IPS DF 4.7 (cell line): ENCODE measurements at regions not wholly inside any gene's neighbourhood (a gene's known extent, or its start where the extent isn't known, plus 50 kb on each side); places are given as distances from the start of the nearest gene placed in this dataset.

Experiments used
- DNase-seq: peaks from one replicate; pipeline ENCODE4 v3.0.0-alpha.2; 2013; ENCODE audit warnings: low spot score; ENCODE audit errors: extremely low read depth

GRCh38 chr16:54521327-54521726, 234.7 kb upstream of the IRX3 start:
- no peak for DNase-seq

DNA sequence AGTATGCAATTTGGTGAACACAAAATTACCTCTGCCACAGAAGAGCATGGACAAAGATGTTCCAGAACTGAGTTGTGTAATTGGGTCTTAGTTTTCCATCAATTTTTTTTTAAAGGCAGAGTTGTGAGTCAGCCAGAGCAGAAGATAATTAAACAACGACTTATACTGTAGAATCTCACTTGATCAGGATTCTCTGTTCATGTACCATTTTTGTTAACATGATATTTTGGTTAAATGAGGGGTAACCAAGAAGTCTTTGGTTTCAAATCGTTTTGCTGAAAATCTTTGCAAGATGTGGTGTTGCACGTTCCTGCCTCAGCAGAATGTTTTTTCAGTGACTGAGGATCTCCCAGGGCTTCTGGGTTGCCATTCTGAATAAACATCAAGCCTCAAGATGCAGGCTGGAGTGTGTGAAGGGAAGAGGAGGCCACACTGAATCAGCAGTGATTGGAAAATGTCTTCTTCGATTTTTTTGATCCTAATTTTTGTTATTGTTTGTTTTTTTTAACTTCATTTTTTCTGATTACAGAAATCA, 232.6 kb upstream of the IRX3 start:
- DNase-seq: no peak

GRCh38 chr16:54517181-54517580, 230.6 kb upstream of the IRX3 start:
- no peak for DNase-seq

- no peak for DNase-seq
These were observed 225.9 kb upstream of the IRX3 start for GRCh38 chr16:54512467-54512995.

- no peak for DNase-seq
These were observed 224.7 kb upstream of the IRX3 start for GRCh38 chr16:54511222-54511731.

DNA sequence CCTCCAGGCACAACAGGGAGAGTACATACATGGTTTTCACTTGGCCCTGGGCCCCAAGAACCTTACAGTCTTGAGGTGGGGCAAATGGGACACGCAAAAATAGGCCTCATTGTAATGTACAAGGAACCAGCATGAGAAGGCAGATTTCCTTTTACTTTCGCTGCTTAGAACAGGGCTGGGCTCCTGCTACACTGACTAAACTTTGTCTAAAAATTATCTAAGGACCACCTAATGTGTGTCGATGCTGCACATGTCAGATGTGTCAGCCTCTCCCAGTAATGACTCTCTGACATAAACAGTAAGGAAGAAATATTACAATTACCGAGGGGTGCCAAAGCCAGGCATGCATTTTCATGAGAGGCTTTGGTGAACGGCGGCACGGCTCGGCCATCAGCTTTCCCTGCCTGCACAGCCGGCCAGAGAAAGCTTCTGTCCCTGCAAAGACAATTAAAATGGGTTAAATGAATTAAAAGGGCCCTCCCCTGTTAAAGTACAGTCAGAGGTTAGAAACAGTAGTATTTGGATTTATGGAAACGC, 224.2 kb upstream of the IRX3 start:
- DNase-seq: no peak

- no peak for DNase-seq
These were observed 222.9 kb upstream of the IRX3 start for GRCh38 chr16:54509456-54509855.

- no peak for DNase-seq
These were observed 221.8 kb upstream of the IRX3 start for GRCh38 chr16:54508351-54508750.

GRCh38 chr16:54506741-54507500, 220.3 kb upstream of the IRX3 start:
- DNase-seq: no peak

- no peak for DNase-seq
These were observed 219.6 kb upstream of the IRX3 start for GRCh38 chr16:54506214-54506580.

GRCh38 chr16:54505549-54506213, 219.1 kb upstream of the IRX3 start:
- no peak for DNase-seq

- DNase-seq: no peak
These were observed 217.8 kb upstream of the IRX3 start for GRCh38 chr16:54504372-54504771.

GRCh38 chr16:54503856-54504219, 217.3 kb upstream of the IRX3 start:
- DNase-seq: no peak

DNA sequence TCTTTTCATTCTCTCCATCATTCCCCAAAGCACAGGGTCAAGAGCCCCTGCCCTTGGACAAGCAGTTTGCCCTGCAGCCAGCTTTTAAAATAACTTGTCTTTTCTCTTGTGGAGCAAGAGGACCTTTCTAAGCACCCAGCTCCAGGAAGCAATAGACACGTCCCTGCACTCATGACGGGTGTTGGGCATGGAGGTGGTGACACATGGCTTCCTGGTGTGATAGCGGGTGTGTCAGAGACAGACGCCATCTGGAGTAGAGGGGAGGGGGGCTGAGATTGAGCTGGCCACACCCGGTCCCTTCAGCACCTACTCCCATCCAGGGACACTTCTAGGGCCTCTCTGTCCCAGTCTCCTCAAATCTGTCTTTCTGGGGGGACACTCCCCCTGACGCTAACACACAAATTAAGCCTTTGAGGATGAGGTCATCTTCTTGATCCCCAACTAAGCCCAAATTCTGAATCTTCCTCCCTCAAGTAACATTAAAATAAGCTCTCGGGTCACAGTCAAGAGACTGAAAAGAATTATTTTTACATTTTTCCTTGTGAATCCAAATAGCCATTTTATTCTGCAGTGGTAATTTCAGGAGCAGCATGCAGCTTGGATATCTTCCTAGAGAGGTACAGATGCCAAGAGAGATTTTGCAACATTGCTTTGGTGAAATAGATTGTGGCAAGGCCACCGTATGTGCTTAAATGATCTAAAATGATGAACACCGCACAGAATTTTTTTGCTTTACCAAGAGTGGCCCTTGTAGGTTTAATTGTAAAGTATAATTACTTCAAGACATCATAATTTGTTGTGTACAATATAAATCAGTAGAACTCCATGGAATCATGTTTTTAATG, 216.6 kb upstream of the IRX3 start:
- no peak for DNase-seq

DNA sequence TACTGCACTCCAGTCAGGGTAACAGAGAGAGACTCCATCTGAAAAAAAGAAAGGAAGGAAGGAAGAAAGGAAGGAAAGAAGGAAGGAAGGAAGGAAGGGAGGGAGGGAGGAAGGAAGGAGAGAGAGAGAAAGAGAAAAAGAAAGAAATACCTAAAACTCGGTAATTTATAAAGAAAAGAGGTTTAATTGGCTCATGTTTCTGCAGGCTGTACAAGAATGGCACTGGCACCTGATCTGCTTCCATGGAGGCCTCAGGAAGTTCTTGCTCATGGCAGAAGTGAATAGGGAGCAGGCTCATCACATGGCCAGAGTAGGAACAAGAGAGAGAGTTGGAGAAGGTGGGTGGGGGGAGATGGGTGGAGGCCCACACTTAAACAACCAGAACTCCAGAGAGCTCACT, 215.2 kb upstream of the IRX3 start:
- no peak for DNase-seq

GRCh38 chr16:54493594-54493993, 207.0 kb upstream of the IRX3 start:
- DNase-seq: no peak

DNA sequence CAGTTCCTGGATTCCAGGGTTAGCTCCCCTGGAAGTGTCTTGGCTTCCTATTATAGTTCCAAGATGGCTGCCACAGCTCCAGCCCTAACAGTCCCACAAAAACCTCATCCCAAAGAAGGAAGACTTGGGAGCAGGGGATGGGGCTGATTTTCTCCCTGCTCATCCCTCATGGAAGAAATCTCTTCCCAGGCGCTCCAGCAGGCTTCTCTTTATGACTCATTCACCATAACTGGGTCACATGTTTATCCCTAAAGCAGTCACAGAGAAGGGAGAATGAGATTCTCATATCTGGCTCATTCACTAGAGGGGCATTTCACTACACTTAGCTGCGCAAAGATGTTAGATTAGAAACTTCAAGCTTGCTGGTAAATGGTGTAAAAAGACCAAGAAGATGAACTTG, 206.5 kb upstream of the IRX3 start:
- no peak for DNase-seq

DNA sequence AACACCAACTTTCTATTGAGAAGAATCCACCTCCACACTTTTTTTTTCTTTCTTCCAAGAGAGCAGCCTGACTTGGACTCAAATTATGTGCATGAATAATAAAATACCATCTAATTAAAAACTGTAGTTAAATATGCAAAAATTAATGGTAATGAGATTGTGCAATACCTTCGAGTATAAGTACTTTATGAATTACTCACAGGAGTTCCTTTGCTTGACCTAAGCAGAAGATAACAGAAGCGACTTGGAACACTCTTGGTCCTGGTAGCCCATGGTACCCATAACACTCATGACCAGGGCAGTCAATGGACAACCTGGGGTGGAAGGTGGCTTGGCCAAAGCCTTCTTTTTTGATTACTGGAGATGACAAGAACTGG, 203.5 kb upstream of the IRX3 start:
- DNase-seq: no peak

DNA sequence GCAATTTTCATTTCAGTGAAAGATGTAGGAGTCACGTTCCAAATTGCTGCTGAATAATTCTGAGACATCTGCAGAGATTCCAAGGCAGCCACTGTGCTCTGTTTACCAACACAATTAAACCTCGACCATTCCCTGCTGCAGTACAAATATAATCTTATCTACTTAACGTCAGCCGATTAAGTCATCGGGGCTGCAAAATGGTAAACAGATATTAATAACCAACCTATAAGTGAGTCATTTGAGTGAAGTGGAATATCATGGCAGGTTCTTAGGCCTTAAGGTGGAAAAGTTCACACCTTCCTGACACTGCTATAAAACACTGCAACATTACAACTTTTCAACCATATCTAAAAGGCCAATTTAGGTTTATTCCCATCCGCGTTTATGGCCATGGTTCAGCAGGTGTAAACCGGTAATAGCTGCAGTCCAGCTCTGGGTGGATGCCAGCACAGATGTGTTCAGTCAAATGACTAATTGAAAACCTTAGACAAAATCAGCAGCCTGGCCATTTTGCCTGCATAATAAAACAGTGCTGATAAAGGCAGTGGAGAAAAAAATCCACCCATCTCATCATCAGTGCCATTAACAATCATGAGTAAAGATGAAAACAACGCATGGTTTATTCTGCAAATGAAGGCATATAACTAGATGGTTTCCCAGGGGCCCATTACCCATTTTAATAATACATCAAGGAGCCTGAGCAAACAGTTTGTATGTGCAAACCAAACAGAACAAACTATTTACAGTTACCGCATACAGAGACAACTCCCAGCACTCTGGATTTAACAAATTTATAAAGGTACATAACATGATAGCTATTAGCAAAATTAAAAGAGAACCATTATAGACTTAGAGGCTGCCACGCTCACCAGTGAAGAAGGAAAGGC, 202.9 kb upstream of the IRX3 start:
- DNase-seq: no peak

DNA sequence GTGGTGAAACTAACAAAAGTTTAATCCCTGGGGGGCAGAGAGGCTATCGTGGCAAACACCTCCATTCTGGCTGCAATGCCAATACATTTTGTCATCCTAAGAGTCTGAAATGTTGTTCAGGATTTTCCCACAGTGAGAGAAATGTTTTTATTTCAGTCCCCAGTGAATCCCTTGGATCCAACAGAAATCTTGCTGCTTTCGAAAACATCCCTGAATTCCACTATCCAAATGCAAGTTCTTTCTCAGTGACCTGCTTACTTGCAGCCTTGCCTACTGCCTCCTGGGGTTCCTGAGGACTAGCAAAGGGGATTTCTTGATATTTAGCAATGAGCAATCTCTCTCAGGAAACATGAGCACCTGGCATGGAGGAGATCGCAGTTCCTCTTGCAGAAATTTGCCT, 202.1 kb upstream of the IRX3 start:
- DNase-seq: no peak
